ENCODE measurements at regions not wholly inside any gene's neighbourhood (a gene's known extent, or its start where the extent isn't known, plus 50 kb on each side); places are given as distances from the start of the nearest gene placed in this dataset.

DNA sequence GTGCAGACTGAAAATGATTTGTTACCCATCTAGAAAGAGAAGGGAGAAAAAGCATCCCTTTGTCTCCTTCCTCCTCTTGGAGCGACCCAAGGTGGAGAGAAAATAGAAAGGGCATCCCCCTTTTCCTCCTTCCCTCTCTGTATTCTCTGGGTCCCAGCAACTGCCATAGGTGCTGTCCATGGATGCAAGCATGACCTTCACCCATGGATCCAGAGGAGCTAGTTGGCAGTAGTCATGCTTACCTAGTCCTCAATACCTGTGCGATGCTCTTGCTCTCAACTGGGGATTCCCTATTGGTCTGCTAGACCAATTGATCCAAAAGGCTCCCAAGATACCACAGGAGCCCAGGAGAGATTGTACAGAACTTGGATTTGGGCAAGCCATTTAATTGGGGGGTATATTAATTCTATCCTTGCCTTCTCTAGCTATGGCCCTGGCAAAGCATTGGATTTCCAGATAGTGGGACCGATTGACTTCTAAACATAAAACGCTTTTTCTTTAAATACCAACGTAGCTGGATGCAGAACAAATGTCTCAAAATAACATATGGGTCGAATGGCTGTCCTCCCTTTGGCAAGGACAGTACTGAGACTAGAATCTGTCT is 547.8 kb upstream of the IGFBP3 start:
- Histone ChIP-seq H3K4me3 (no peak overlapping the region), H3K9ac (no peak overlapping the region), H3K27ac (no peak overlapping the region), H3K9me3 (peaks cover 94% of the 10 kb centered on the region), H3K4me2 (no peak overlapping the region), H3K27me3 (no peaks in the 10 kb centered on the region), H3K36me3 (peaks cover 7% of the 10 kb centered on the region; the same call in 1 of the 2 replicates), H4K20me1 (no peaks in the 10 kb centered on the region), H3K4me1 (no peaks in the 10 kb centered on the region)
- TF ChIP-seq Cebpa-rat (IDR thresholded peaks at IDR 0.05): no peak

DNA sequence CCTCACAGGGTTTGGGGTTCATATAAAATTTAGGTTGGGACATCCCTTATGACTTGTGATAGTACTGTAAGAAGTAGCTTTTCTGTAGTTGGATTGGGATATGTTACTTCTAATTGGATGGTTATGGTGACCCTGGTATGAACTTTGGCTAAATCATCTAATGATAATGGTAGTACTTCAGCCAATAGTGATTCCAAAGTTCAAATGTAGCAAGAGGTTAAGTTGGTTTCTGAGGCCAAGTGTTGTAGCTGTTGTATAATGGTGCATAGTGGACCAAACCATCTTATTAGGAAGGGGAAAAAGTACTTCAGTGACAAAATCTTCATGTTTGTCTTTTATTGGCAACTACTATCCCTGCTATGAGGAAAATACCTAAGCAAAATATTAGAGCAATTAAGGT is 542.1 kb upstream of the IGFBP3 start:
- Histone ChIP-seq H3K36me3 (peaks cover 7% of the 10 kb centered on the region; the same call in 1 of the 2 replicates), H3K27ac (no peak overlapping the region), H3K9me3 (peaks cover 82% of the 10 kb centered on the region), H3K9ac (no peak overlapping the region), H3K4me1 (no peaks in the 10 kb centered on the region), H3K27me3 (no peaks in the 10 kb centered on the region), H3K4me3 (no peak overlapping the region), H3K4me2 (no peak overlapping the region), H4K20me1 (no peaks in the 10 kb centered on the region)
- no peak for TF ChIP-seq Cebpa-rat (IDR thresholded peaks at IDR 0.05)

DNA sequence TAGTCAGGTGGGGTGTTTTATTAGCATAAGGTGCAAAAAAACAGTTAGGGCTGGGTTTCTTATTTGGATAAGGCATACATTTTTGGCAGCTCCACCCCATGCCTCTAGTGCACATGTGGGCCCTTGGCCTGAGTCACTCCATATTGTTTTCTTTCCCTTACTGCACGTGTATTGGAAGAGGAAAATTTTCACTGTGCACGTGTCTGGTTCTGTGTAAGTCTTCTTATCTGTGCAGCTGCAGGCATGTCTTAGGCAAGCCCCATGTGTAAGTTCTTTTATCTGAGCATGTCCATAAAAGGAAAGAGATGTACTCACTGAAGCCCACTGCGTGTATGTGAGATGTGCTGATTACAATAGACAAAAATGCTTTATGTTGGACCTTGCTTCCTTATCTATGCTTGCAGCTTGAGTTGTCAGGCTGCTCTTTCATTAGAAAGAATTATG is 540.3 kb upstream of the IGFBP3 start:
- Histone ChIP-seq H3K4me1 (no peaks in the 10 kb centered on the region), H3K4me3 (no peak overlapping the region), H3K9me3 (peaks cover 64% of the 10 kb centered on the region), H3K9ac (no peak overlapping the region), H4K20me1 (no peaks in the 10 kb centered on the region), H3K27ac (no peak overlapping the region), H3K27me3 (no peaks in the 10 kb centered on the region), H3K36me3 (no peaks in the 10 kb centered on the region), H3K4me2 (no peak overlapping the region)
- TF ChIP-seq Cebpa-rat (IDR thresholded peaks at IDR 0.05): no peak

DNA sequence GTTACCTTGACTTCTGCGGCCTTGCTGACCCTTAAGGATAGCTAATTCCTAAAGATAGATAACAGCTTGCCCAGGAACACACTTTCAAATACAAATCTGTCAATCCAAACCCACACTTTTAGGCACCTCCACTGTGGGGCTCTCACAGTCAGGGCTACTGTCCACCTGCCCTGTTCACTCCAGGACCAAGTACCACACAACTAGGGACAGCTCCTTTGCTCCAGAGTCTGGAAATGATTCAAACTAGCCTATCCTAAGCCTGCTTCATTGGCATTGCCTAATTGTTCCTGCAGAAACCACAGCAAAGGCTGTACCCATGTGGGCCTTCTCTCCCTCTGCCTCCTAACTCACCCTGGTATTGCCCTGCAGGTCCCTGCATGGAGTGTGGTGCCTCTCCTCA is 538.9 kb upstream of the IGFBP3 start:
- no peak overlapping the region for H3K4me2 ChIP-seq
- H3K27me3 ChIP-seq: no peaks in the 10 kb centered on the region
- H3K4me3 ChIP-seq: no peak overlapping the region
- H3K4me1 ChIP-seq: no peaks in the 10 kb centered on the region
- H3K9me3 ChIP-seq: peaks cover 50% of the 10 kb centered on the region
- no peaks in the 10 kb centered on the region for H3K36me3 ChIP-seq
- TF ChIP-seq Cebpa-rat (IDR thresholded peaks at IDR 0.05): no peak
- no peaks in the 10 kb centered on the region for H4K20me1 ChIP-seq
- H3K9ac ChIP-seq: no peak overlapping the region
- no peak overlapping the region for H3K27ac ChIP-seq

DNA sequence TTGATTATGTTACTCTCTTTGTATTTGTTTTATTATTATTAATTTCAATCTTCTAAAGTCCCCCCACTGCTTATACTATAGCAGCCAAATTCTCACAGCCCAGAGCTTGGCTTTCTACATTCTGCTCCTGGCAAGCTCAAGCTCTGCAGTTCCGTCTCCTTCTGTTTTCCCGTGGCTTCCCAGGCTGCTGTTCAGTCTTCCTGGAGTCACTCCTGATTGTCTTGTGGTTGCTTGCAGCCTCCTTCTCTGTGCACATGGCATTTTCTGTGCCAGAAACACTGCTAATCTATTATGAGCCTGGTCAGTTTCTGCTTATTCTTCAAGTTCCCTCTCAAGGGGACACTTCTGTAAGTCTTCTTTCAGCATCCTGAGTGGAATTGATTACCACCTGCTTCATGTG is 533.7 kb upstream of the IGFBP3 start:
- H3K27me3 ChIP-seq: no peaks in the 10 kb centered on the region
- no peak overlapping the region for H3K4me3 ChIP-seq
- H3K36me3 ChIP-seq: no peaks in the 10 kb centered on the region
- no peaks in the 10 kb centered on the region for H4K20me1 ChIP-seq
- no peak overlapping the region for H3K9ac ChIP-seq
- H3K9me3 ChIP-seq: 0 out of 2 replicates have a peak, but pooled peaks cover under 1% of the 10 kb centered on the region
- no peak overlapping the region for H3K4me2 ChIP-seq
- no peaks in the 10 kb centered on the region for H3K4me1 ChIP-seq
- H3K27ac ChIP-seq: no peak overlapping the region
- TF ChIP-seq Cebpa-rat (IDR thresholded peaks at IDR 0.05): no peak

DNA sequence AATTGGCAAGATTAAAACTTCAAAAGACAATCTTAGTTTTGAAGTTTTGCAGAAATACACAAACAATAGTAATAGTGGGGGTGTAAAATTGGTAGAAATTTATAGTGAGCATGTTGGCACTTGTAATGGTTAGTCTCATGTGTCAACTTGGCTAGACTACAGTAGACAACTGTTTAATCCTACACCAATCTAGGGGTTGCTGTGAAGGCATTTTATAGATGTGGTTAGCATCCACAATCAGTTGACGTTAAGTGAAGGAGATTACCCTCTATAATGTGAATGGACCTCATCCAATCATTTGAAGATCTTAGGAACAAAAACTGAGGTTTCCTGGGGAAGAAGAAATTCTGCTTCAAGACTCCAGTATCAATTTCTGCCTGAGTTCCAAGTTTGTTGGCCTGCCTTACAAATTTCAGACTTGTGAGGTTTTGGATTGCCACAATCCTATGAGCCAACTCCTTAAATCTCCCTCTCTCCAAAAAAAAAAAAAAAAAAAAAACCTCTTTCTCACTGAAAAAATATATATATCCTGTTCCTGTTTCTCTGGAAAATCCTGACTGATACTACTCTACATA is 531.6 kb upstream of the IGFBP3 start:
- Histone ChIP-seq H3K4me3 (no peak overlapping the region), H3K4me2 (no peak overlapping the region), H4K20me1 (no peaks in the 10 kb centered on the region), H3K9me3 (no peaks in the 10 kb centered on the region), H3K4me1 (no peaks in the 10 kb centered on the region), H3K27ac (no peak overlapping the region), H3K9ac (no peak overlapping the region), H3K27me3 (no peaks in the 10 kb centered on the region), H3K36me3 (no peaks in the 10 kb centered on the region)
- TF ChIP-seq Cebpa-rat (IDR thresholded peaks at IDR 0.05): no peak

DNA sequence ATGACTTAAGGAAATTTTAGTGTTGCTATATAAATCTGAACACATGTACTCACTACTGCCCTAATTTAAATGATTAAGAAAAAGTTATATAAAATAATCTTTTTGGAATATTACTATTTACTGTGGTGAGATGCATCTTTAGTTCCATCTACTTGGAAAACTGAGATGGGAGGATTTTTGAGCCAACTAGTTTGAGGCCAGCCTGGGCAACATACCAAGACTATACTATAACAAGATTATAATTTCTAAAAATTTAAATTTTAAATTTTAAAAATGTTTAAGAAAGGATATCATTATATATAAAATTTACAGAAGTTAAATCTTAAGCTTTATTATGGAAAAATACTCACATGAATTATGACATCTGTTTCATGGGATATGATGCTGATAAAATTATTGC is 530.8 kb upstream of the IGFBP3 start:
- no peaks in the 10 kb centered on the region for H3K36me3 ChIP-seq
- H3K4me2 ChIP-seq: no peak overlapping the region
- no peaks in the 10 kb centered on the region for H3K27me3 ChIP-seq
- H3K4me1 ChIP-seq: no peaks in the 10 kb centered on the region
- no peaks in the 10 kb centered on the region for H4K20me1 ChIP-seq
- no peak overlapping the region for H3K4me3 ChIP-seq
- H3K9me3 ChIP-seq: no peaks in the 10 kb centered on the region
- TF ChIP-seq Cebpa-rat (IDR thresholded peaks at IDR 0.05): no peak
- no peak overlapping the region for H3K9ac ChIP-seq
- H3K27ac ChIP-seq: no peak overlapping the region

DNA sequence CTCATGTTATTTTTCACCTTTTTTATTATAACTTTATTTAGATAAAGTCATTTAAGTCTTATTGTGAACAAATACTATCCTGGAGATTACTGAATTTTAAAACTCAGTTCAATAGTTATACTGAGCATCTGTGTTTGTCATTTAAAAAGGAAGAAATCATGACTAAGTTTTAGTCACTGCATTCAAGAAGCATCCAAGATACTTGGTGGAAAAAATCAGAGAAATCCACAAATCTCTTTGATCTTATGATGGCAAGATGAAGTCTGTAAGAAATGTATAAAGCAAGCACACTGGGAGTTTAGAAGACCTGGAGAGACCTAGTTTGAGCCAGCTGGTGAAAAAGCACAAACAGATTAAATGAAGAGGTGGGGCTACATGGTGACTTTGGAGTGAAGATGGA is 529.8 kb upstream of the IGFBP3 start:
- H3K9me3 ChIP-seq: no peaks in the 10 kb centered on the region
- H3K4me1 ChIP-seq: no peaks in the 10 kb centered on the region
- H3K4me2 ChIP-seq: no peak overlapping the region
- no peaks in the 10 kb centered on the region for H4K20me1 ChIP-seq
- no peak for TF ChIP-seq Cebpa-rat (IDR thresholded peaks at IDR 0.05)
- no peak overlapping the region for H3K27ac ChIP-seq
- no peak overlapping the region for H3K4me3 ChIP-seq
- no peaks in the 10 kb centered on the region for H3K36me3 ChIP-seq
- H3K9ac ChIP-seq: no peak overlapping the region
- no peaks in the 10 kb centered on the region for H3K27me3 ChIP-seq

DNA sequence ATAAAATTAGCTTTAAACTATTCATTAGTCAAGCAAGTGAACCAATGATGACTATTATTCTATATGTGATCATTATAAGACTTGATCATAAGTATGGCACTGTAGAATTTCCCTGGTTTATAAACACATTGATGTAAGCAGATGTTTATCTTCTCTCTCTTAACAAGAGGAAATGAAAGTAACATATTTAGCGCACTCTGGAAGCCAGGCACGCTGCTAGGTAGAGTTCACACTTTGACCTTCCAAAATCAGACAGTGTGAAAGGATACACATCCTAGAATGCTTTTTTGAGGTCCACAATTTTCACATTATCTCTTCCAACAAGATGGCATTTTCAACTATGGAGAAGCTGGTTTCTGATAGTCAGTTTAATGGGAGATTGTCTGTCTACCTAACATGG is 529.4 kb upstream of the IGFBP3 start:
- H3K9ac ChIP-seq: no peak overlapping the region
- no peak overlapping the region for H3K27ac ChIP-seq
- no peaks in the 10 kb centered on the region for H4K20me1 ChIP-seq
- no peak for TF ChIP-seq Cebpa-rat (IDR thresholded peaks at IDR 0.05)
- H3K4me2 ChIP-seq: no peak overlapping the region
- H3K36me3 ChIP-seq: no peaks in the 10 kb centered on the region
- H3K4me1 ChIP-seq: no peaks in the 10 kb centered on the region
- no peak overlapping the region for H3K4me3 ChIP-seq
- H3K27me3 ChIP-seq: no peaks in the 10 kb centered on the region
- H3K9me3 ChIP-seq: no peaks in the 10 kb centered on the region

DNA sequence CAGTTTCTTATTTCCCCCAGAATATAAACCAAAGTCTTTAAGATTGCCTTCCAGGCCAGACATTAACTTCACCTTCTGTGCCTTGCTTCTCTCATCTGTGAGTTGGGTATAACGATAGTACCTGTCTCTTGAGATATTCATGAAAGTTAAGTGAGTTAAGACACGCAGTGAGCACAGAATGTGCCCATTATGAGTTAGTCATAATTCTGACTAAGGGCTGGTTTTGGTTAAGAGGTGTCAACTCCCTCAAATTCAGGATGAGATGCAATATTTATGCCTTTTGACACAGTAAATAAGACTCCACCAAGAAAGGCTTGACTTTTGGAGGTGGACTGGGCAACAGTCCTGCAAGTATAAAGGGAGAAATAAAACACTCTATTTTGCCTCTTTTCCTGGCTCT is 528.7 kb upstream of the IGFBP3 start:
- no peak for TF ChIP-seq Cebpa-rat (IDR thresholded peaks at IDR 0.05)

More for the DNA sequence above, 528.7 kb upstream of the IGFBP3 start:
- Histone ChIP-seq H3K4me2 (no peak overlapping the region), H3K4me3 (no peak overlapping the region), H3K27me3 (no peaks in the 10 kb centered on the region), H3K9me3 (no peaks in the 10 kb centered on the region), H3K27ac (no peak overlapping the region), H4K20me1 (no peaks in the 10 kb centered on the region), H3K36me3 (no peaks in the 10 kb centered on the region), H3K9ac (no peak overlapping the region), H3K4me1 (no peaks in the 10 kb centered on the region)
